A204.1 (cell line): ENCODE measurements at regions not wholly inside any gene's neighbourhood (a gene's known extent, or its start where the extent isn't known, plus 50 kb on each side); places are given as distances from the start of the nearest gene placed in this dataset.
"Not testable (repeated sequence)": the region's sequence is repeated elsewhere in the genome, so short reads cannot be mapped to it uniquely, and the experiment has no call there.

Source experiments
- FAIRE-seq: peaks from 2 replicates; lab custom pipeline; 2012; peaks lifted over from hg19 to GRCh38; lab: Jason Lieb, UNC

- FAIRE-seq = no peak
Measured at GRCh38 chr15:39250001-39250400, 330.9 kb upstream of the THBS1 start.

- no peak for FAIRE-seq
Measured at GRCh38 chr15:39250460-39251186, 330.3 kb upstream of the THBS1 start.

- FAIRE-seq = no peak
Measured at GRCh38 chr15:39251413-39252133, 329.3 kb upstream of the THBS1 start.

GRCh38 chr15:39252134-39252470, 328.8 kb upstream of the THBS1 start:
- no peak for FAIRE-seq

DNA sequence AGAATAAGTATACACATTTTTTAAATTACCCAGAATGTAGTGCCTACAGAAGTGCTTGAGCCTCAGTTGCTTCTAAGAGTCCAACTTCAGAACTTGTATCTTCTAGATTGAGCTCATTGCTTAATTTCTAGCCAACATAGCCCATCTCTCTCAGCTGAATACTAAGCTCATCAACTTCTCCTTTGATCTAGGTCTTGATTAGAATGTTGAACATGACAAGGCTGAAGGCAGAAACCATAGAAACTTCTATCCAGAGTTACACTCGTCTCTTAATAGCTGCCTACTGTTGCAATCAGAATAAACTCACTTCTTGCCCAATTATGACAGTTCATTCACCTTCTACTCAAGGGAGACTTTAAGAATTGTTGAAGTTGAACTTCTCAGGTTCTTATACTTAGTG, 327.3 kb upstream of the THBS1 start:
- FAIRE-seq = no peak

DNA sequence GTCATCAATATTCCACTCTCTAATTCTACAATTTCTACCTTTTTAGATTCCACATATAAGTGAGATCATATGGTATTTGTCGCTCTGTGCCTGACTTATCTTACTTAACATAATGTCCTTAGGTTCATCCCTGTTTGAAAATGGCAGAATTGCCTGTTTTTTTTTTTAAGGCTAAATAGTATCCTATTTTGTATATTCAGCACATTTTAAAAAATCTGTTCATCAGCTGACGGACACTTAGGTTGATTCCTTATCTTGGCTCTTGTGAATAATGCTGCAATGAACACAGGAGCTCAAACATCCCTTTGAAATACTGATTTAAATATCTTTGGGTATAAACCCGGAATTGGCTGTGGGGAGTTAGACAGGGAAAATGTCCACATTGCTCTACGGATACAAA, 326.7 kb upstream of the THBS1 start:
- no peak for FAIRE-seq

GRCh38 chr15:39255760-39256159, 325.1 kb upstream of the THBS1 start:
- FAIRE-seq = no peak

- FAIRE-seq = no peak
Measured at GRCh38 chr15:39260391-39260790, 320.5 kb upstream of the THBS1 start.

DNA sequence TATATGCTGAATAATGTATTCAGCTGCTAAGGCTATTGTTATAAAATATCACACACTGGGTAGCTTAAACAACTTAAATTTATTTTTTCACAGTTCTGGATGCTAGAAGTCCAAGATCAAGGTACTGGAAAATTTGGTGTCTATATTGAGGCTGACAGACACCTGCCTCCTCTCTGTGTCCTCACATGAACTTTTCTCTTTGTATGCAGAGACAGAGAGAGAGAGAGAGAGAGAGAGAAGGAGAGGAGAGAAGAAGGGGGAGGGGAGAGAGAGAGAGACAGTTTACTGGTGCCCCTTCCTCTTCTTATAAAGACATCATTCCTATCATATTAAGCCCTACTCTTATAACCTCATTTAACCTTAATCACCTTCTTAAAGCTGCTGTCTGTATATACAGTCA, 320.1 kb upstream of the THBS1 start:
- FAIRE-seq = no peak

GRCh38 chr15:39261397-39262183, 319.3 kb upstream of the THBS1 start:
- not testable (repeated sequence) for FAIRE-seq

DNA sequence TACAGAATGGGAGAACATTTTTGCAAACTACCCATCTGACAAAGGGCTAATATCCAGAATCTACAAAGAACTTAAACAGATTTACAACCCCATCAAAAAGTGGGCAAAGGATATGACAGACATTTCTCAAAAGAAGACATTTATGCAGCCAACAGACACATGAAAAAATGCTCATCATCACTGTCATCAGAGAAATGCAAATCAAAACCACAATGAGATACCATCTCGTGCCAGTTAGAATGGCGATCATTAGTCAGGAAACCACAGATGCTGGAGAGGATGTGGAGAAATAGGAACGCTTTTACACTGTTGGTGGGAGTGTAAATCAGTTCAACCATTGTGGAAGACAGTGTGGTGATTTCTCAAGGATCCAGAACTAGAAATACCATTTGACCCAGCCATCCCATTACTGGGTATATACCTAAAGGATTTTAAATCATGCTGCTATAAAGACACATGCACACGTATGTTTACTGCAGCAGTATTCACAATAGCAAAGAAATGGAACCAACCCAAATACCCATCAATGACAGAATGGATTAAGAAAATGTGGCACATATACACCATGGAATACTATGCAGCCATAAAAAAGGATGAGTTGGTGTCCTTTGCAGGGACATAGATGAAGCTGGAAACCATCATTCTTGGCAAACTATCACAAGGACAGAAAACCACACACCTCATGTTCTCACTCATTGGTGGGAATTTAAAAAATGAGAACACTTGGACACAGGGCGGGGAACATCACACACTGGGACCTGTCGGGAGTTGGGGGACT, 317.7 kb upstream of the THBS1 start:
- not testable (repeated sequence) for FAIRE-seq

- FAIRE-seq = no peak
Measured at GRCh38 chr15:39265261-39265660, 315.6 kb upstream of the THBS1 start.

DNA sequence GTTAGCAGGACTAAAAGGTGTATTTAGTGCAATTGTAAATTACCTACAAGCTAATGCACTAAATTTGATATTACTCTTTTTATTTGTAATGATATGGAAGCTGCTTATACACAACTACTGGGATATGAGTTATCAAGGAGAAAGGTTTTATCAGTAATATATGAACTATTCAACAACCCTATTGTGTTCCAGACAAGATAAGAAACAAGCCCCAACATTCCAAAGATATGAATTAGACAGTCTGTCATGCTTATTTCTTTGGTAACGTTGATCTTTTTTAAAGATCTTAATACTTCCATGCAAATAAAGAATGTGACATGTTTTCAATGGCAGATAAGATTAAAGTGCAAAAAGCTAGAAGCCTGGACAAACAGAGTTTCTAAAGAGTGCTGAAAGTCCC, 314.0 kb upstream of the THBS1 start:
- FAIRE-seq = no peak

DNA sequence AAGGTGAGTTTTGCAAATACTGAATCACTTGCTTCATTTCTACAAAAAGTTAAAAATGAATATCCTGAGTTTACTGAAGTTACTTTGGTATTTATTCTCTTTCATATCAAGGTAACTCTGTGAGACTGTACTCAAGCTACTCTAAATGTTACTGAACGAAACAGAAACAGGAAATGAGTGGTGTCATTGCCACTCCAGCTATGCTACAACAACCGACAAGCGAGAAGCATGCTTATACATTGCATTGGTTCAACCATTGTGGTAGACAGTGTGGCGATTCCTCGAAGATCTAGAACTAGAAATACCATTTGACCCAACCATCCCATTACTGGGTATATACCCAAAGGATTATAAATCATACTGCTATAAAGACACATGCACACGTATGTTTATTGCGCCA, 313.2 kb upstream of the THBS1 start:
- no peak for FAIRE-seq

DNA sequence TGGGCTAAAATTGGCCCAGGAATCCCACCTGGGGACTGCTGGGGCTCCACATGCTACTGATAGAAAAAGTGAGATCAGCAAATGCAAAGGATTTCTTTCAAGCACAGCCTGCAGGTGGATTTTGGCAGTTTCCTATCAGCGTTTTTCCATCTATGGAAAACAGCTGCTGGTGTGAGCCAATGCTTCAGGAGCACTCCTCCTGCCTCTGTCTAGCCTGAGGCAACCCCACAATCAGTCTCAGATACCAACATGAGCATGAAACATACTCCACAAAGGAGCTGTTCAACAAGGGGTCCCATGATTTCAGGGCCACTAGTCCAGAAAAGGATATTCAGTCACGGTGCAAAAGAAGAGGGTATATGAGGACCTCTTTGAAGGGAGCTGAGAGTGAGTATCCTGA, 311.5 kb upstream of the THBS1 start:
- FAIRE-seq = no peak

GRCh38 chr15:39269821-39270220, 311.1 kb upstream of the THBS1 start:
- no peak for FAIRE-seq

GRCh38 chr15:39270221-39270855, 310.5 kb upstream of the THBS1 start:
- no peak for FAIRE-seq

DNA sequence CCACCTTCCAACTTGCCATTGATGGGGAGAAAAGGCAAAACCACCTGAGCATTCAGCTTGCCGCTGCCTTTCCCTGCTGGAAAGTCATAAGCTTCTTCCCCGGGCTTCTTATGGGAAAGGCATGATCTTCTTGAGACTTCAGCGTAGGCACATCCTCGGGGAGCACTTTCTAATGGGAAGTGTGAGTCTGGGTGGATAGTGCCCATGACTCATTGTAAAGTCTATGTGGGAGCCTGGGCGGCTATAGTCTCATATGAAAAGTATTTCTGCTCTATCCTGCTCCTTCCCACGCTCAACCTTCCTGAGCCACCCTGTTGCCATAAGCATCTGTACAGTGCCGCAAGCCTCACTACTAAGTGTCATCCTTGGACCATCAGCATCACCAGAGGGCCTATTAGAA, 309.9 kb upstream of the THBS1 start:
- no peak for FAIRE-seq

GRCh38 chr15:39272901-39273300, 308.0 kb upstream of the THBS1 start:
- FAIRE-seq = no peak

DNA sequence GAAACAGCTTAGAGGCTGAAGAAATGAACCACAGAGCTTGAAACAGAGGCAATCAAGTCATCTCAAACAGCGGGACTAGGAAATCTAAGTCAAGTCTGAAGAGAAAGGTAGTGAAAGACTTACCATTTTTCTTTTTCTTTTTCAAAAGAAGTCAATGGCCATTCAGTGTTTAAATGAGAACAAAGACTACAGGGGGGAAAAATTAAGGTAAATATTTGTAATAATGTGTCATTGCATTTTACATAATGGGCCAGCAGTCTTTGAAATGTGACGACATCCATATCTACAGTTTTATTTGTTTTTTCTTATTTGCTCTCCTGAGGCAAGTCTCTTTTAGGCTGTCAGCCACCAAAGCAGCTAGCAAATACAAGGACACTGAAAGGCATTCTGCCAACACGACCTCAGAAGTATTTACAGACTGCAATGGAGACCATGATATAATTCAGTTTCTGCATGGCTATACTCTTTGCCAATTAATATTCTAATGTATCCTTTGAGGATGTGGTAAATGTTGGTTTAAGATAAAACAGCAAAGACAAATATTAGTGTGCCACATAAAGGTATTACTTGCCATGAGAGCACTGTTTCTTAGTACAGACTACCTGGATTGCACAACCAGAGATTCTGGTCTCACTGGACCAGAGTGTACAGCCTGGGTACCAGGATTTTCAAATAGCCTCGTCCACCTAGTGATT, 307.0 kb upstream of the THBS1 start:
- FAIRE-seq = no peak

- FAIRE-seq = no peak
Measured at GRCh38 chr15:39275066-39275465, 305.8 kb upstream of the THBS1 start.
